BJ (cell line): ENCODE measurements at regions not wholly inside any gene's neighbourhood (a gene's known extent, or its start where the extent isn't known, plus 50 kb on each side); places are given as distances from the start of the nearest gene placed in this dataset.

Experiments used
- CTCF ChIA-PET: fragments of 350-600 bp; formaldehyde crosslinking; extraction: SDS; loops from one replicate; lab custom pipeline; 2021; ENCODE audit warnings: antibody characterized with exemption, inconsistent platforms; lab: Yijun Ruan, JAX
- POLR2A ChIA-PET: fragments of 300-600 bp; sonication (Branson Sonifier 250); formaldehyde crosslinking; extraction: SDS; loops from one replicate; lab custom pipeline; 2021; ENCODE audit warnings: antibody characterized with exemption; lab: Charles Lee
- DNase-seq: peaks from one replicate; pipeline ENCODE4 v3.0.0-alpha.2; 2011; ENCODE audit warnings: low read depth
- H3K27me3 ChIP-seq: 2 replicates; pipeline ENCODE4 v1.6.0; 2011; ENCODE audit warnings: low read length; ENCODE audit not compliant: control insufficient read depth, insufficient read depth
- H3K36me3 ChIP-seq: 2 replicates; pipeline ENCODE4 v1.5.1; 2011; ENCODE audit warnings: low read length; ENCODE audit not compliant: control insufficient read depth, insufficient read depth
- H3K4me3 ChIP-seq: 2 replicates; pipeline ENCODE4 v1.5.1; 2011; ENCODE audit warnings: low read depth, mild to moderate bottlenecking, control low read depth, low read length
- CTCF ChIP-seq: IDR thresholded peaks from 2 replicates; pipeline ENCODE4 v1.5.1; 2011; ENCODE audit warnings: low read depth, mild to moderate bottlenecking, control low read depth, inconsistent platforms, low read length, moderate library complexity; ENCODE audit not compliant: insufficient read depth

- ChIA-PET POLR2A (no interaction called here), CTCF (no interaction called here)
- DNase-seq: no peak
- no peak overlapping the region for H3K4me3 ChIP-seq
- no peaks in the 10 kb centered on the region for H3K36me3 ChIP-seq
- no peak for TF ChIP-seq CTCF
- no peaks in the 10 kb centered on the region for H3K27me3 ChIP-seq
These were observed 891.6 kb upstream of the CRIM1 start for GRCh38 chr2:35463805-35464596.

- H3K36me3 ChIP-seq: no peaks in the 10 kb centered on the region
- ChIA-PET CTCF (no interaction called here), POLR2A (no interaction called here)
- TF ChIP-seq CTCF: no peak
- H3K4me3 ChIP-seq: no peak overlapping the region
- no peak for DNase-seq
- H3K27me3 ChIP-seq: no peaks in the 10 kb centered on the region
These were observed 893.2 kb upstream of the CRIM1 start for GRCh38 chr2:35462226-35462998.

- H3K4me3 ChIP-seq: no peak overlapping the region
- CTCF ChIA-PET: no interaction called here
- POLR2A ChIA-PET: no interaction called here
- no peak for TF ChIP-seq CTCF
- H3K36me3 ChIP-seq: no peaks in the 10 kb centered on the region
- no peaks in the 10 kb centered on the region for H3K27me3 ChIP-seq
- no peak for DNase-seq
These were observed 894.2 kb upstream of the CRIM1 start for GRCh38 chr2:35461406-35461805.

GRCh38 chr2:35454966-35455638, 900.5 kb upstream of the CRIM1 start:
- ChIA-PET CTCF (interaction anchor here (0.6 kb wide), 1 partner anchor 708 kb away, joined by 3 read pairs; no protein-coding TSS in a partner anchor), POLR2A (no interaction called here)
- DNase-seq: no peak
- TF ChIP-seq CTCF: no peak
- Histone ChIP-seq H3K4me3 (no peak overlapping the region), H3K27me3 (no peaks in the 10 kb centered on the region), H3K36me3 (no peaks in the 10 kb centered on the region)

- H3K27me3 ChIP-seq: no peaks in the 10 kb centered on the region
- no peak for DNase-seq
- ChIA-PET POLR2A (no interaction called here), CTCF (no interaction called here)
- no peak for TF ChIP-seq CTCF
- H3K4me3 ChIP-seq: no peak overlapping the region
- H3K36me3 ChIP-seq: no peaks in the 10 kb centered on the region
These were observed 907.8 kb upstream of the CRIM1 start for GRCh38 chr2:35447821-35448220.
